Keratinocyte (primary cell): ENCODE measurements at regions not wholly inside any gene's neighbourhood (a gene's known extent, or its start where the extent isn't known, plus 50 kb on each side); places are given as distances from the start of the nearest gene placed in this dataset.

Source experiments
- CTCF ChIP-seq, 3 experiments: IDR thresholded peaks in 1 of 3; conservative IDR thresholded peaks in 1 of 3; optimal IDR thresholded peaks in 1 of 3; 2 replicates in 2 of 3; 3 replicates in 1 of 3; pipeline versions ENCODE3 to v1.5.1; 2011; ENCODE audit warnings: low read length in 3 of 3, mild to moderate bottlenecking in 3 of 3, moderate library complexity in 2 of 3, control low read depth in 1 of 3, inconsistent platforms in 1 of 3; ENCODE audit not compliant: insufficient read depth in 2 of 3; ENCODE audit errors: extremely low read depth in 1 of 3
- EZH2 ChIP-seq: IDR thresholded peaks from one replicate; pipeline ENCODE4 v1.6.1; 2012; ENCODE audit warnings: inconsistent platforms, mild to moderate bottlenecking, low read length, moderate library complexity

GRCh38 chr4:100287534-100287933 is 97.3 kb upstream of the DDIT4L start:
- TF ChIP-seq CTCF (optimal IDR thresholded peaks at IDR 0.05 in 1 of 3, IDR thresholded peaks at IDR 0.05 in 1 of 3, conservative IDR thresholded peaks at IDR 0.05 in 1 of 3; ENCODE audit: extremely low read depth in 1 of 3, insufficient read depth in 2 of 3, low read length in 3 of 3) (no peak), EZH2 (no peak)
